GF-D8 (cell line): ENCODE measurements at regions not wholly inside any gene's neighbourhood (a gene's known extent, or its start where the extent isn't known, plus 50 kb on each side); places are given as distances from the start of the nearest gene placed in this dataset.

ENCODE experiments used
- DNase-seq: peaks from one replicate; lab custom pipeline; 2025; lab: John Stamatoyannopoulos, UW

DNA sequence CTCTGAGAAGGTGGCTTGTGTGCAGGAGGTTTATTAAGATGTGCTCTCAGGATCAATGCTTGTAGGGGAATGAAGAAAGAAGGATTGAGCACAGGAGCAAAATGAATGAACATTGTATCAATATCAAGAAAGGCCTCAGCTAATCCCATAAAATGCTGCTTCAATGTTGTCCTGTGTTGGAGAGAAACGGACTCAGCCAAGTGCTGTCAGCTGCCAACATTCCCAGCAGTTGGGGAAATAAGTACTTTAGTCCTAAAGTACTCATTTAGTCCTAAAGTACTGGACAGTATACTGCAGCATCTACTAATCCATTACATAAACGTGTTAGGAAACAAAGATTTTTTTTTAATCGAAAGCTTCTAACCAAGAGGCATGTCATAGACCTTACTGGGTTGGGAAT is 255.9 kb downstream of the SEC23A start:
- DNase-seq = no peak

DNA sequence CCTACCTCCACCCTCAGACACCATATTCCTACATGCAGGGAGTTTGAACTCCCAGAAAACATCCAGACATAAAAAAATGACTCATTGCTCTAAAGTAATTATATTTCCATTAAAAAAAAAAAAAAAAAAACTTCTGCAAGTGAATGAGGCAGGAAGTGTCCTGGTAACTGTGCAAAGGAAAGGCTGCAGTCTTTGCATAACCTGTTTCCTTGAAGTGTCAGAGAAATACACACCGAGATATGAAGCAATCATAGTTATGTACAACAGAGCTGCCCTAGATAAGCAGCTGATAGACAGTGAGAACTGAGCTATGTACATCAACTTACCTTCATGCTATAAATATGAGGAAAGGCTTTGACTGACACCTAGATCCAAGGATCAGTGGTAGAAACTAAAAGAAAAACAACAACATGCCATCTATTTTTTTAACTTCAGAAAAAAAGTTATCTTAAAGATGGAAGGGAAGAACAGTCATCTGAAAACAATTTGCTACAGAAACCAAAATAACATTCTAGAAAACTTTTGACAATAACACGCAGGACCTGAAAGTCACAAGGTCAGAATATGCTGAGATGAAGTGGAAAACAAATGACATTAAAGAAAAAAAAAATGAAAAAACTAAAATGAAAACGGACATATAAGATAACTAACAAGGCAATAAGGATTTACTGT is 263.2 kb downstream of the SEC23A start:
- peak; percentile 92 for DNase-seq

DNA sequence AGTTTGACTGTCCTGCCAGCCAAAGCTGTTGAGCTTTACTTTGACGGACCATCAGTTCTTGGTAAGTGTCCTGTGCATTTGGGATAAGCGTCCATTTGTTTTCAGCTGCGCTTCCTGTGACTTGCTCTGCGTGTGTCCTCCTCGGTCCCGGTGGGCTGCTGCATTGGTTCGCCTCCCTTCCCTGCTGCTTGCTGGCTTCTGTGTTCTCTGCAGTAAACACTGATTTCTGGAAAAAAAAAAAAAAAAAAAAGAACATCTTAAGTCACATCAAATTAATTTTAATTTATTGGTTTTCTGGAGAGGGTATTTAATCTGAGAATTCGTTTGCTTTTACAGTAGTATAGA is 264.1 kb downstream of the SEC23A start:
- DNase-seq = no peak

DNA sequence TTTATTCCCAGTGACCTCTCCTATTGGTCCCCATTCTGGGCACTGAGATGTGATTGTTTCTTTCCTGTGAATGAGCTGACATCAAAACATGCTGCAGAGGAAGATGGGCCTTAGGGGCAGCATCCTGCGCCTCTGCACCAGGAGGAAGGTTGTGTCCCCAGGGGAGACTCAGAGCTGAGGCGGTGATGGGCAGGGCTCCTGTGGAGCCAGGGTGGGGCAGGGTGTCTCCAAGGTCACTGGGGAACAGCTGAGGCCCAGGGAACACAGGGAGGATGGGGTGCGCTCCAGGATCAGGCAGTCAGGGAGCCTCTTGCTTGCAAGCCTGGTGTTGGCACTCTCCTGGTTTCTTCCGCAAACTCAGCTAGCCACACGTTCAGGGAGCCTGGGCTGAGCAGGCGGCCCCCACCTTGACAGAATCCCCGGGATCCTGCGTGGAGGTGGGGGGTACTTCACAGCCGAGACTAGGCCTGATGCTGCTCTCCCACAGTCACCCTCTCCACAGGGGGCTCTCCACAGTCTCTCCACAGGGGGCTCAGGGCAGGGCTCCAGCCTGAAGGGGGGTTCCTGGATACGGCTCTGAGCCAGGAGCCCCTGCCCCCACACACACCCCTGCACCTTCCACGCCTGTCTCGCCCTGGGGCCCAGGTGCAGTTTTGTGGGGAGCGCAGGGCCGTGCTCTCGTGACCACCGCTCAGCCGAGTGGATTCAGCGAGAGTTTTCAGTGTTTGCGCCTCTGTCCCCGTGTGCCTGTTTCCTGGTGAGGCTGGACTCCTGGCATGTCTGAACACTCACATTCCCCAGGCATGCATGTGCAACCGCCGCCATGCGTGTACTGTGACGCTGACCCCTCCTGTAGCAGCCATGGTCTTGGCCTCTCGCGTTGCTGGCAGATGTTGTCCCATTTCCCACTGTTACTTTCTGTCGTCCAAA is 264.7 kb downstream of the SEC23A start:
- no peak for DNase-seq

DNA sequence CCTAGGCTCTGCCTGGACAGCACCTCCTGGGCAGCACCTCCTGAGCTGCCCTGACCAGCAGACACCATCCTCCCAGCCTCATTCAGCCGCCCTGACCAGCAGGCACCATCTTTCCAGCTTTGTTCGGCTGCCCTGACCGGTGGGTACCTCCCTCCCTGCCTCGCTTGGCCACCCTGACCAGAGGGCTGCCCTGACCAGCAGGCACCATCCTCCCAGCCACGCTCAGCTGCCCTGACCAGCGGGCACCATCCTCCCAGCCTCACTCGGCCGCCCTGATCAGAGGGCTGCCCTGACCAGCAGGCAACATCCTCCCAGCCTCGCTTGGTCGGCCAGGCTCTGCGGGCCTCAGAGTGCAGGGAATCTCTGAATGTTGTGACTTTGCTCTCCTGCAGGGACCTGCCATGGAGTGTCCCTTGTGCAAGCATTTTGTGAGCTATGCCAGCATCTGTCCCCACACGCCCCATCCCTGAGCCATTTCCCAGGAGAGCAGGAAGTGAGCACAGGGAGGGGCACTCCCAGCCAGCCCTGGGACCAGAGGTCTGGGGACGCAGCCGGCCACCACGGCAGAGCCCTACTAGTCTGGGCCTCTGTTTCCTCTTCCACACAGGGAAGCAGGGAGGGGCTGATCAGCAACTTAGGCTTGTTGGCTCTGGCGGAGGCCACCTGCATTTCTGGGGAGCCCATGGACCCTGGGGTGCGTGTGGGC is 265.5 kb downstream of the SEC23A start:
- no peak for DNase-seq

DNA sequence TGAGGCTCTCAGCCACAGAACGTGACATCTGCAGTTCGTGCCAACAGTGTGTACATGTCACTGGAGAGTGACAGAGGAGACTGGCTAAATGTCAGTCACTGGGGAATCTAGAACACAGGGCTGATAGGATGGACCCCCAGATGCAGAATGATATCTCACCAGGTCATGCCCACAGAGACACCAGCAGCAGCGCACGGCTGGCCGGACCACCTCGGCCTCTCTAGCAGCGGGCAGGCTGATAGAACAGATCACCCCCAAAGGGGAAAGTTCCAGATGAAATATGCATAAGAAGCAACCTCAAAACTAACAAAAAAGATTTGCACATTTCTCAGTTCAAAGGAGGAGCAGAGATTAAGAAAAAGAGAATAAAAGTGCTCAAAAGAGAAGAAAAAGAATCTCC is 266.5 kb downstream of the SEC23A start:
- no peak for DNase-seq

DNA sequence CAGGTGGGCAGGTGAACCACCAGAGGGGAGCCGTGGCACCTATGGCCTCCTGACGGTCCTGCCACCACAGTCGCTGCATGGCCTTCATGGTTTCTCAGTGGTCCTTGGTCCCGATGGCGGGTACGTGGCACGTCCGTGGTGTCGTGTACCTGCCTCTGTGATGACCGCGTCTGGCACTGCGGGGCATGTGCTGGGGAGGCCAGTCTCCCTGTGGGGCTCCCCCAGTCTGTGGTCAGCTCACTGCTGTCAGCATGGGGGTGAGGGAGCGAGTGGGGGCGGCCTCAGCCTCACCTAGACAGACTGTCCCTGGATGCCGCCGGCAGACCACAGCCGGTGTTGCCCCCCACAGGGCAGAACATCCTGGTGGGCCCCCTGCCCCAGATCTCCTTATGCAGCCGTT is 267.2 kb downstream of the SEC23A start:
- DNase-seq = no peak

DNA sequence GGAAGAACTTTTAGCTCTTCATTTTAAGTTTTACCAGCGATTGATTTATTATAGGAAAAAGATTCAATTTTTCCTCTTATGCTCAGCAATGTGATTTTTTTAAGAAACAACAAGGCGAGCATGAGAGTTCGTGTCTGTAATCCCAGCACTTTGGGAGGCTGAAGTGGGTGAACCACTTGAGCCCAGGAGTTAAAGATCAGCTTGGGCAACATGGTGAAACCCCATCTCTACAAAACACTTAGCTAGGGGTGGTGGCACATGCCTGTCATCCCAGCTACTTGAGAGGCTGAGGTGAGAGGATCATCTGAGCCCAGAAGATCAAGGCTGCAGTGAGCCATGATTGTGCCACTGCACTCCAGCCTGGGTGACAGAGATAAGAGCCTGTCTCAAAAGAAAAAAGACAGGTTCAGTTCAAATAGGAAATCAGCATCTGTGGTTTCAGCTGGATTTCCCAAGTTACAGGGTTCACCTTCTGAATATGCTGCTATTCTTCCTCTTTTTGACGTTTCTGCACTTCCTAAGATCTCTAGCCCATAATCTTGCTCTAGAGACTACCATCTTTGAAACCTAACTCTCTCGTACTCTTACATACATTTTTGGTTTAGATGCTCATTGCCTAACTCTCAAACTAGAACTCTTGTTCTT is 274.7 kb downstream of the SEC23A start:
- peak; percentile 99 for DNase-seq

DNA sequence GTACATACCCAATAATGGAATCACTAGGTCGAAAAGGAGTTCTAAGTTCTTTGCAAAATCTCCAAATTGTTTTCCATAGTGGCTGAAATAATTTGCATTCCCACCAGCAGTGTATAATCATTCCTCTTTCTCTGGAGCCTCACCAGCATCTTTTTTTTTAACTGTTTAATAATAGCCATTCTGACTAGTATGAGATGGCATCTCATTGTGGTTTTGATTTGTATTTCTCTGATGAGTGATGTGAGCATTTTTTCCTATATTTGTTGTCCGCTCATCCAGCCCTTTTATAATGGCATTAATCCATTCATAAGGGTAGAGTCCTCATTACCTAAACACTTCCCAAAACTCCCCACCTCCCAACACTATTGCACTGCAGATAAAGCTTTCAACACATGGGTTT is 278.3 kb downstream of the SEC23A start:
- no peak for DNase-seq

DNA sequence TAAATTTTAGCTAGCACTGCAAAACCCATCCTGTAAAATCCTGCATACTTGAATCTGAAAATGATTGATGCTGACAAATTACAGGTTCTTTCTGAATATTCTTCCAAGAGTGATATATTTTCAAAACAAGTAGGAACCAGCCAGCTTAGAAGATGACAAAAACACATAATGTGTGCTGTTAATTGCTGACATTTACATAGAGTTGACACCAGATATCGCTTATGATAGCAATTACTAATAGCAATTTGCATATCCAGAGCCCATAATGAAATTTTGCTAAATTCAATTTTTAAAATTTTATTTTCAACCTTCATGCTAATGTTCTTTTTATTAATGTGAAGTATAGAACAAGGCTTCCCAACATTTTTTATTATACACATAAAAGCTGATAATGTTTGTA is 284.5 kb downstream of the SEC23A start:
- DNase-seq = no peak

DNA sequence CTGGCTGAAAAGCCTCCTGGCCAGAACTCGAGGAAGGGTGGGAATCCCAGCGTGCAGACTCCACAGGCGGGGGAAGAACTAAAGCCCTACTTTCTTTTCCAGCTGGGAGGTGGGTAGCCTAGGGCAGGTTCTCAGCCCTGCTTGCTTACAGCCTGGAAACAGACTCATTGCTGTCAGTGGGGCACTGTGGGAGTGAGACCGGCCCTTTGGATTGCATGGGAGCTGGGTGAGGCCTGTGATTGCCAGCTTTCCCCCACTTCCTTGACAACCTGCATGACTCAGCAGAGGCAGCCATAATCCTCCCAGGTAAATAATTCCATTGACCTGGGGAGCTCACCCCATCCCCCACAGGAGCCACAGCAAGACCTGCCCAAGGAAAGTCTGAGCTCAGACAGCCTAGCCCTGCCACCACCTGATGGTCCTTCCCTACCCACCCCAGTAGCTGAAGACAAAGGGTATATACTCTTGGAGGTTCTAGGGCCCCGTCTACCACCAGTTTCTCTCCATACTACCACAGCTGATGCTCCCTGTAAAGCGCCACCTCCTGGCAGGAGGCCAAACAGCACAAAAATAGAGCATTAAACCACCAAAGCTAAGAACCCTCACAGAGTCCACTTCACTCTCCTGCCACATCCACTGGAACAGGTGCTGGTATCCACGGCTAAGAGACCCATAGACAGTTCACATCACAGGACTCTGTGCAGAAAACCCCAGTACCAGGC is 294.1 kb downstream of the SEC23A start:
- DNase-seq = no peak

DNA sequence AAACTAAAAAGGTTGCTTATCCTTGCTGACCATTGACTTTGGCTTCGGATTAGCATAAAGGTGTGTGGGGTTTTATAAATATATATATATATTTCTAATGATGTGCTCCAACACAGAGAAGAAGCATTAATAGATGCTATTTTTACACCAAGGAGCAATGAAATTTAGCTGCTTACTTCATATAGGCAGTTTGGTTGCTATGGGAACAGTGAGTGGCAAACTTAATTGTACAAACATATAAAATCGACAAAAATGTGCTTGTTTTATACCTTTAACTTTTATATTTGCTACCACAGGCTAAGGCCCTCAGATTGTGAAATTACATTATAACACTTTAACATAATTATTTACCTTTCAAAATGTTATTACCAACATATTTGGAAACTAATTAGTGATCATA is 303.4 kb downstream of the SEC23A start:
- no peak for DNase-seq

DNA sequence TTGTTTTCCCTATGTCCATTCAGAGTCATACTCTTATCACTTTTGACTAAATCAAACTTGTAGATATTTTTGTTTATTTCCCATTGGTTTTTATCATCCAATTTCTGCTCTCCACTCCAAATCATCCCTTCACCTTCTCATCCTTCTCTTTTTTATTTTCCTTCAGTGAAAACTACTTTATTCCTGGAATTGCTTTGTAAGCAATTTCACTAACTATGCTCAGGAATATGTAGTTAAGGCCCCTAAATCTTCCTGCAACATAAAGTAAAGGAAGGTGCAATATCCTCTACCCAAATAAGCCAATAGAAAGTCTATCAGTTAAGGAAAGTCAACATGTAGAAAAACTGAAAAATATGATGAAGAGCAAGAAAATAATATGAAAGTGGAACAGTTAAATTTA is 308.4 kb downstream of the SEC23A start:
- no peak for DNase-seq

DNA sequence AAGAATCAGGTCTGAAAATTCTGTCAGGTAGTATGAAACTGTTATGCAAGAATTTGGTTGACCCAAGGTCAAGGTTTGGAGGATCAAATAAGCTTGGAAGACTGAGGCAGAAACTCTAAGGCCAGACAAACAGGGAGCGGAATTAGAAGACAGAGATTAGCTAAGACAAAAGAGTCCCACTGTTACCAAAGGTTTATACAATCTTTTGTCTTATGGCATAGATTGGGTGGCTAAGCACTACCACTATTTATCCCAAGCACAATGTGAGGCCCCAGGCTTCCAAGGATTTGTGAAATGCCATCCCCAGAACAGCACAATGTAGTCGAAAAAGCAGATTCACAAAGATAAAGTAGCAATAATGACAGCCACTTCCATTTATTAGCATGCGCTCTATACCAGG is 311.2 kb downstream of the SEC23A start:
- DNase-seq = no peak

DNA sequence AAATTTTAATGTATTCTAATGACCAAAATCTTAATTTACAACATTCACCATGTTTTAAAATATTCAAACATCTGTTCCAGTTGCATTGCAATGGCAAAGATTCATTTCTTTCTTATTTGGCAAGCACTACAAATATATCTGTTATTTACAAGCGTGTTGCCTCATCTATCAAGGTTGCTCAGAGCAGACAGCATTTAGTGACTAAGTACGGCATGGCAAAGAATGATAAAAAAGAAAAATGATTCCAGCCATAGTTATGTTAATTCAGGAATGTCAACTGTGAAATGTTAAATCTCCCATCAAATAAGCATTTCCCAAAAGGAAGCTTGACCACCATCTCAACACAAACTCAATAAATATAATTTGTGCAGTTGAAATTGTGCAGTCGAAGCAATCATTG is 312.1 kb downstream of the SEC23A start:
- DNase-seq = no peak

DNA sequence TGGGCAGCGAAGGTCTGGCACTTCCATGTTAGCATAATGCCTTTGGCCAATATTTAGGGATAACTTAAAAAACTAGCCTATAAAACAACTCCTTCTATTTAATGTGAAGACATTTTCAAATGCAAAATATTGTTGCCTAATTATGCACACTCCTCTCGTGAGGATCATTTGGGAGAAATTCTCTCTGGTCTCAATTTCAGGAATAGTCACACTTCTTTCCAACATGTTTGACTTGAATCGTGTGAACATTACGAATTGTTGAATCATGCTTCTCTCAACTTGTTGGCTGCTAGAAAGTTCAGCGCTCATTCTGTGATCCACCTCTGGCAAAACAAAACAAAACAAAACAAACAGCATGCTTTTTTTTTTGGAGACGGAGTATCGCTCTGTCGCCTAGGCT is 313.2 kb downstream of the SEC23A start:
- no peak for DNase-seq

DNA sequence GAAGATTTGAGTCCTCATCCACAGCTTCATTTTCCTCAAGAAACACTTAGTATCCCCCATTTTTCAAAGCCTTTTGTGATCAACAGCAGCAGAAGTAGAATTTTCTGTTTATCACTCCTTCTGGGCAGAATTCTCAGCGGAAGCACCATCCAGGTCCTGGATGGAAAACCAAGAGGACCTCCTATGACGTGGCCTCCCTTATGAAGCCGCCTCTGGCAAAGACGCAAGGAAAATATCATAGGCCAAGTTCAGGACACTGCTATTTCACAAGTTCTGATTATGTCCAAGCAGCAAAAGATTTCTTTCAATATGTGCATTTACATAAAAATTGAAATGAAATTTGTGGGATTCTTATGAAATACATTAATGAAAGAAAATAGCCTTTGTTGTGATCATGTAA is 315.0 kb downstream of the SEC23A start:
- DNase-seq = no peak

DNA sequence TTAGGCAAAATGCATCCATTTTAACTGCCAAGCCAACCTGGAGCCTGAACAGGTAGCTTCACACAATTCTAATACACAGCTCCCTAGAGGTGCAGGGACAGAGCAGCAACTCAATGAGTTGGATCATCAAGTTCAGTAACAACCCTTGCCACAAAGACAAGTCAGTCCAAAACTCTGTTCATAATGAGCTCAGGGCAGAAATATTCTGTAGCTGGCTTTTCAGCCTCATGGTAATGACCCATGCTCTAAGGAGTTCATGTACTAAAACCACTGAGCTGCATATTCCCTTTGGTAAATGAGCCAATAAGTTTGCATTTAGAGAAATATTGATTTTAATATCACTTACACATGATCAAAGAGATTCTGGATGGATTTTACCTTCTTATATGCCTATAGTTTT is 316.1 kb downstream of the SEC23A start:
- DNase-seq = no peak

DNA sequence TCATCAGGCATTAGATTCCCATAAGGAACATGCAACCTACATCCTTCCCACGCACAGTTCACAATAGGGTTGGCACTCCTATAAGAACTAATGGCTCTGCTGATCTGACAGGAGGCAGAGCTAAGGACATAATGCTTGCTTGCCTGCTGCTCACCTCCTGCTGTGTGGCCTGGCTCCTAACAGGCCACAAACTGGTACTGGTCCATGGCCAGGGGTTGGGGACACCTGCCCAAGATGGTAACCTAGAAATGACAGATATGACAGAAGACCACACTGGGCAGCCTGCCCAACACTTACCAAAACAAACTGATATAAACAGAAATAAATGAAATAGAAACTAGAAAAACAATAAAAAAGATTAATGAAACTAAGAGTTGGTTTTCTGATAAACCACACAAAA is 325.6 kb downstream of the SEC23A start:
- no peak for DNase-seq

DNA sequence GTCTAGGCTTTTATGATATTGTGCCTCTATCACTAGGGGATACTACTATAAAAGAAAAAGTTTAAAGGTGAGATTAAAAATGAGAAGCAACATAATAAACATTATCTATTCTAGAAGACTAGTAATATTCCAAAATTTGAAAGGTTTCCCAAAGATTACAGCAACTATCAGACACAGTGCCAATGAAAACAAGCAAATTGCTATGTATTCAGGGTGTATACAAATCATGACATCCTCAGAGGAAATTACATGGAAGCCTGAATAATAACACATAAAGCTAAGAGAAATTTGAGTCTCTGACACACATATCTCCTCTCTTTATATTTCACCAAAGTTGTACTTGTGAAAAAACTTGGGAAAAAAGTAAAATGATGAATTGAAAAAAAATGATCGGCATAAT is 327.0 kb downstream of the SEC23A start:
- DNase-seq = no peak

DNA sequence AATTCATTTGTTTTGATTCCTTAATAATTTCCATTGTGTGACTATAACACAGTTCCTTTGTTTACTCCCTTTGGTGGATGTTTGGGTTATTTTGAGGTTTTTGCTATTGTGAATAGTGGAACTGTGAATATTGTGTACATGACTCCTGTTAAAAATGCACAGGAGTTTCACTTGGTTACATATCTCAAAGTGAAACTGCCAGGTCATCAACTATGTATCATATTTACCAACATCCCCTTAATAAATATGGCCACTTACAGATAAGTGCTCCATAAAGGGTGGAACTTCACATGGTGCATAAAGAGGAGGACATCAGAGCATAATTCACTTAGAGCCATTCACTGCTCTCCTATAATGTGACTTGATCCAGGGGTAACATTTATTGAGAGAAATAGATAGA is 328.9 kb downstream of the SEC23A start:
- no peak for DNase-seq

DNA sequence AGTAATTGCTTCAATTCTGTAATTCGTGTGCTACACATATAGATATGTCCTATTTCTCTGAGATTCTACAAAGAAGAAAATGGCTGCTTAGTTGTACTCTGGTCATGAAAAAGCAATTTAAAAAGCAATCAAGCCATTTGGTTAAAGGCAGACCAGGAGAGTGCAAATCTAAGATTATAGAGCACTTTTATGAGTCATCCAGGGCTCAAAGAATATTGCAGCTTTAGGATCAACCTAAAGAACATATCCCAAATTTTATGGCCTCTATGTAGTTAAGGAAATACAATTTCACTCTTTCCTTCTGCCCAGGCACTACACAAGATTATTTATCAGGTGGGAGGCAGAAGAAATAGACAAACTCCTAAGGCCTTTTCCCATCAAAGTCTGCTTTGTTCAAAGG is 332.8 kb downstream of the SEC23A start:
- no peak for DNase-seq
